ENCODE measurements at regions not wholly inside any gene's neighbourhood (a gene's known extent, or its start where the extent isn't known, plus 50 kb on each side); places are given as distances from the start of the nearest gene placed in this dataset.
"Not testable (repeated sequence)": the region's sequence is repeated elsewhere in the genome, so short reads cannot be mapped to it uniquely, and the experiment has no call there.

DNA sequence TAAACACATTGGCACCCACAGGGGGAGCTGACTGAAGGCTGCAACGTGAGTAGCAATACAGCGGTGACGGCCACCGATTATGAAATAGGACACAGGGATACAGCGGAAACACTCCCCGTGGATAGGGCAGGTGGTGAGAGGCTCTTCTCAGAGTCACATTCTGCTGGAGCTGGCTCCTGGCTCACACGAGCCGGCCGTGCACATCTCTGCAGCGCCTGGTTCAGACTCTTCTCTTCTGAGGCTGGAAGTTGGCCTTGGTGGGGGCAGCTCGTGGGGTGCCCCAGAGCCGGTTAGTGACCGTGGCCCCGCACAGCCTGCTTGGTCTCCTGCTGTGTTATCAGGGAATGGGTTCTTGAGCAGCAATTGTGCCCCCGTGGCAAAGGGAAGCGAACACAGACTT, 61.3 kb upstream of the EN2 start:
- ATAC-seq (no peak), DNase-seq (no peak)

DNA sequence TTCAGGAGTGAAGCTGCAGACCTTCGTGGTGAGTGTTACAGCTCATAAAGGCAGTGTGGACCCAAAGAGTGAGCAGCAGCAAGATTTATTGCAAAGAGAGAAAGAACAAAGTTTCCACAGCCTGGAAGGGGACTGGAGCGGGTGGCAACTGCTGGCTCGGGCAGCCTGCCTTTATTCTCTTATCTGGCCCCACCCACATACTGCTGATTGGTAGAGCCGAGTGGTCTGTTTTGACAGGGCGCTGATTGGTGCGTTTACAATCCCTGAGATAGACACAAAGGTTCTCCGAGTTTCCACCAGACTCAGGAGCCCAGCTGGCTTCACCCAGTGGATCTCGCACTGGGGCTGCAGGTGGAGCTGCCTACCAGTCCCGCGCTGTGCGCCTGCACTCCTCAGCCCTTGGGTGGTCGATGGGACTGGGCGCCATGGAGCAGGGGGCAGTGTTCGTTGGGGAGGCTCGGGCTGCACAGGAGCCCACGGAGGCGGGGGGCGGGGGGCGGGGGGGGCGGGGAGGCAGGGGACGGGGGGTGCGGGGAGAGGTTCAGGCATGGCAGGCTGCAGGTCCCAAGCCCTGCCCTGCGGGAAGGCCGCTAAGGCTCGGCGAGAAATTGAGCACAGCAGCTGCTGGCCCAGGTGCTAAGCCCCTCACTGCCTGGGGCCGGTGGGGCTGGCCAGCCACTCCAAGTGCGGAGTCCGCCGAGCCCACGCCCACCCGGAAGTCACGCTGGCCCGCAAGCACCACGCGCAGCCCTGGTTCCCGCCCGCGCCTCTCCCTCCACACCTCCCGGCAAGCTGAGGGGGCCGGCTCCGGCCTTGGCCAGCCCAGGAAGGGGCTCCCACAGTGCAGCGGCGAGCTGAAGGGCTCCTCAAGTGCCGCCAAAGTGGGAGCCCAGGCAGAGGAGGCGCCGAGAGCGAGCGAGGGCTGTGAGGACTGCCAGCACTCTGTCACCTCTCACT, 59.9 kb upstream of the EN2 start:
- not testable (repeated sequence) for ATAC-seq, DNase-seq

DNA sequence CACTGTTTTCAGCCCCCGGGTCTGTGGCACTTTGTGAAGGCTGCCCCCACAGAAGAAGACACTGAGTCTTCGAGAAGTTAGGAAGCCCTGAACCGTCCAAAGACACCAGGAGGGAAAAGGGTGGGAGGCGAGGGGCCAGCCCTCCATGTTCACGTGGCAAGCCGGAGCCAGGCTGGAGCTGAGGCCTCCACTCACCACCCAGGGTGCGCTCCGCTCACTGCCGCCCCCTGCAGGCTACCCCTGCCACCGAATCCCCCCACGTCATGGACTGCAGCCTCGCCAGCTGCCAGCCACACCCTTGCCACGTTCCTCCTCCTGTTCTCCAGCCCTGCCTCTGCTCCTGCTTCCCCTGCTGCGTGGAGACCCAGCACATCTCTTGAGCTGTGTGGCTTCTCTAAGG, 59.0 kb upstream of the EN2 start:
- ATAC-seq (no peak), DNase-seq (peak; percentile 50)

DNA sequence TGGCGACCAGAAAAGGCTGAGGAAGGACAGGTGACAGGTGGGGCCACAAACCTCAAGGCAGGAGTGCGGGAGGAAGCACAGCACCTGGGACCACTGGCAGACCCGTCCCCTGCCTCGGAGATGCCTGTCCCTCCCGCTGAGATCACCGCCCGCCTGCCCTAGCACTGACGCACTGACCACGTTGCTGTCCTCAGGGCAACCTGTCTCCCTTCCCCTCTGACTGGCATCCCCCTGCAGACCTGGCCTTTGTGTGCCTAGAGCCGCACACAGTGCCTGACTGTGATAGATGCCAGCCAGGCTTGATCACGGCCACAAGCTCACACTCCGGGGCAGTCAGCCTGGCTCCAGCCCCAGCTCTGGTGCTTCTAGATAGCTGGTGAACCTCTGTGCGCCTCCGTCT, 58.4 kb upstream of the EN2 start:
- DNase-seq (no peak), ATAC-seq (no peak)

DNA sequence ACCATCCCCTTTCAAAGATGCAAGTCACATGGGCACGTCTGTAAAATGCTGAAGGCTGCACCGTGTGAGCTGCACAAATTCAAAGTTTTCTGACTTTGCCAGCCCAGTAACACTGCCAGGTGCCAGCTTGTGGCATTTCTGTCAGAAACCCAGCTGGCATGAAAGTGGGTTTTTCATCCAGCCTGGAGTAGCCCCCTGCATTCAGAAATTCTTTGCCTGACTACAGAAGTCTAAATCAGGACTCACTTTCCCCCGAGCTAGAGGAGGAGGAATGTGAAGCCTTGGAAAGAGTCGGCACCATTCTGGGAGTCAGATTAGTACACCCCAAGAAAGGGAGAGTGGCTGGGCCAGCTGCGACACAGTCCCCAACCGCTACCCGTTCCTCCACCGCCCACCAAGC, 56.7 kb upstream of the EN2 start:
- DNase-seq (no peak), ATAC-seq (no peak)

DNA sequence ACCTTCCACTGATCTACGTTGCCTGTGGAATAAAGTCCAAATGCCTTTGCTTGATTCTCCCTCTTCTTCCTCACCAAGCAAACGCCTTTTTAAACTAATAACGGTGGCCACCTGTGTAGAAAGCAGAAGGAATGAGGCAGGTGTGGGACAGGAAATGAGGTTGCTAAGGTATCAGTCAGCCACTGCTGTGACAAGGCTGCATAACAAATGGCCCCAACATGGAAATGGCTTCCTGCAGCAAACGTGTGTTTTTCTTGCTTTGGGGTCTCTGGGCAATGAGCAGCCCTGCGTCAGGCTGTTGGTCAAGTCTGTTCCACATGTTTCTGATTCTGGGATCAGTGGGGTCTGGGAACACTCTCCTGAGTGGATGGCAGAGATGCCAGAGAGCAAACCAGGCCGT, 56.0 kb upstream of the EN2 start:
- no peak for ATAC-seq

DNA sequence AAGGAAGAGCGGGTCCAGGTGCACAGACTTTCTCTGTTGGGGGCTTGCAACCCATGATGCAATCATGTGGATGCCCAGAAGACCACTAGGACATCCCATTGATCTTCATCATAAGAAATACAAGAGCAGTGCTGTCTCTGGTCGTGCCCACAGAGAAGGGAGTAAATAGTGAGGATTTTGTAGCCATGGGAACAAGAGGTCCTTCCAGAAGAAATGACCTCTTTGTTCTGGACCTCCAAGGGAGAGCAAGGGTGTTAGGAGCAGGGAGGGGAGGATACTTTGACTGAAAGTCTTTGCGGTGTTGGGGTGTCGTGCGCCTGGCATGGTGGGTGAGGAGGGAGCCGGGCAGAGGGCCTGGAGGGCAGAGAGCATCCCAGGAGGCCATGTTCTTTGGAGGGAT, 55.0 kb upstream of the EN2 start:
- no peak for DNase-seq
- no peak for ATAC-seq

More for the DNA sequence above, 56.0 kb upstream of the EN2 start:
- no peak for DNase-seq

DNA sequence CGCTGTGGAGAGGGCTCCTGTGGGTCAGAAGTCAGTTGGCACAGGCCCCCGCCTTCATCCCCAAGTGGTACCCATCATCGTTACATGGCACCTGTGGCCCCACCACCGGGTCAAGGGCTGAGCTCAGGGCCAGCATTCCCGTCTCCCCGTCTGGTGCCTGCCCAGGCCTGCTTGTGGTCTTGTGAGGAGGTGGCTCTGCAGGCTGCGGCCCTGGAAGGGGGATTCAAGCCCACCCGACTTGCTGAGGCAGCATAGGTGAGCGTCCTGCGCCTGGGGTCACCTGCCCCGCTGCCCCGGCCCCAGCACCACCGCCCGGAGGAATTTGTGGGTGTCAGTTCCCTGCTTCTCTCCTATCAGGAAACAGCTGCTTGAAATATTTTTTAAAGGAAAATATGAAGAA, 53.0 kb upstream of the EN2 start:
- ATAC-seq (no peak), DNase-seq (no peak)

DNA sequence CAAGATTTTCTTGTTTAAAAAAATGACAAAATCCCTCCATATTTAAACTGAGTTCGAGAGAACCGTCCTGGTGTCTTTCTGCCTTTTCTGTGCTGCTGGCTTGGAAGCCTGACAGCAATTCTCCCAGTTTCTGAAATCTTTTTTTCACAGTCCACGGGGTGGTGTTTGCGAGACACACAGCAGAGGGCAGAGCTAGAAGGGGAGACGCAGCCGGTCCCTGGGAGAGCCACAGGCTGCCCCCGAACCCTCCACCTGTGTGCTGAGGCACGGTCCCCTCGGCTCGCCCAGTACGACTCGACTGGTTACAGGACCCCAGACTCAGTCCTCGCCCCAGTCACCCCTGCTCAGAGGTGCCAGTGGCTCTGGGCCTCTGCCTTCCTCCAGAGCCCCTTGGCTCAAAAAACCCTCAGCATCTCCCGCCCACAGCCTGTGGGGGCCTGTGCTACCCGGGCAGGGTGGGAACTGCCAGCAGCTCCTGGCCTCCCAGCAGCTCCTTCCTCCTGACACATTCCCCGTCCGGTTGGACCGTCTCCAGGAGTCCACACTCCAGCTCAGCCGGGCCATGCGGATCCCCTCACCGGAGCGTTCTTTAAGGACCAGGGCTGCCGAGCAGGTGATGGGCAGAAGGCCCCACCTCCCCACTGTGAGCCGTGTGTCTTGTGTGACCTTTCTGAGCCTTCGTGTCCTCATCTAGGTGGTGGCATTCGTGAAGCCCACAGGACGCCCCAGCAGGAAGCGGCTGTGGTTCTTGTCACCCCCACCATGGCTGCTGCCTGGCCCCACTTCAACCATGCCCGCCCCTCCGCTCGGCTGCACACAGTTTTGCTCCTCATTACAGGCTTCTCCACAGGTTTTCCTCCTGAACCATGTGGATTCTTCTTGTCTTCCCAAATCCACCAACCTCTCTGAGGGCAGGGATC, 52.3 kb upstream of the EN2 start:
- peak; percentile 34 for ATAC-seq
- DNase-seq: no peak

DNA sequence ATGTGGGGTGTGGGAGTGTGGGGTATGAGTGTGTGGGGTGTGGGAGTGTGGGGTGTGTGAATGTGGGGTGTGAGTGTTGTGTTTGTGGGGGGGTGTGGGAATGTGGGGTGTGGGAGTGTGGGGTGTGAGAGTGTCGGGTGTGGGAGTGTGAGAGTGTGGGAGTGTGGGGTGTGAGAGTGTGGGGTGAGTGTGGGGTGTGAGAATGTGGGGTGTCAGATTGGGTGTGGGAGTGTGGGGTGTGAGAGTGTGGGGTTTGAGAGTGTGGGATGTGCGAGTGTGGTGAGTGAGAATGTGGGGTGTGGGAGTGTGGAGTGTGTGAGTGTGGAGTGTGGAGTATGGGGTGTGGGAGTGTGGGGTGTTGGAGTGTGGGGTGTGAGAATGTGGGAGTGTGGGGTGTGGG, 50.1 kb upstream of the EN2 start:
- DNase-seq (no peak), ATAC-seq (no peak)

Measured in stimulated activated naive CD8-positive, alpha-beta T cell treated with anti-CD3 and anti-CD28 coated beads, Interleukin-15, Interleukin-2, amounts not matched to agents 100 U/mL and 50 U/mL, for 24 hours (primary cell).